OCI-LY7 (cell line): ENCODE measurements at regions not wholly inside any gene's neighbourhood (a gene's known extent, or its start where the extent isn't known, plus 50 kb on each side); places are given as distances from the start of the nearest gene placed in this dataset.

Experiments used
- BruUV-seq: library from RNA; stranded (reverse); fragments of 400-500 nt; replicated peaks from 2 replicates; lab custom pipeline; 2021; lab: Mats Ljungman, UMichigan
- CTCF ChIA-PET: fragments of 300-600 bp; sonication (Branson Sonifier 250); formaldehyde crosslinking; loops from one replicate; lab custom pipeline; 2022; ENCODE audit warnings: antibody characterized with exemption; ENCODE audit not compliant: unreplicated experiment; lab: Charles Lee
- POLR2A ChIA-PET: fragments of 300-600 bp; sonication (Branson Sonifier 250); formaldehyde crosslinking; loops from one replicate; lab custom pipeline; 2022; ENCODE audit warnings: antibody characterized with exemption; lab: Charles Lee
- DNase-seq: peaks from one replicate; pipeline ENCODE4 v3.0.0-alpha.2; 2015; ENCODE audit warnings: low spot score
- H2AFZ ChIP-seq: fragments of 200-600 bp; sonication (generic), shearing (Covaris generic); 2 replicates; pipeline ENCODE4 v1.6.1; 2014; ENCODE audit warnings: mild to moderate bottlenecking, antibody characterized with exemption, low read length, moderate library complexity
- H3K27ac ChIP-seq: fragments of 200-600 bp; sonication (generic); 2 replicates; pipeline ENCODE4 v1.5.1; 2014; ENCODE audit warnings: mixed run types, low read depth, mild to moderate bottlenecking, moderate library complexity, low read length, inconsistent platforms; ENCODE audit not compliant: poor library complexity, severe bottlenecking
- H3K36me3 ChIP-seq: fragments of 200-600 bp; sonication (generic); 2 replicates; pipeline ENCODE4 v1.6.1; 2014; ENCODE audit warnings: mild to moderate bottlenecking, antibody characterized with exemption, low read length, moderate library complexity, mixed read lengths; ENCODE audit not compliant: insufficient read depth
- H3K4me1 ChIP-seq: fragments of 200-600 bp; sonication (generic); 2 replicates; pipeline ENCODE4 v1.5.1; 2014; ENCODE audit warnings: mild to moderate bottlenecking, low read length; ENCODE audit not compliant: insufficient read depth, poor library complexity, severe bottlenecking
- H3K4me2 ChIP-seq: fragments of 200-600 bp; sonication (generic); 2 replicates; pipeline ENCODE4 v1.6.1; 2014; ENCODE audit warnings: mild to moderate bottlenecking, low read length
- H3K4me3 ChIP-seq: fragments of 200-600 bp; sonication (generic); 2 replicates; pipeline ENCODE4 v1.5.1; 2014; ENCODE audit warnings: mild to moderate bottlenecking, low read depth, low read length; ENCODE audit not compliant: poor library complexity, severe bottlenecking
- H3K79me2 ChIP-seq: fragments of 200-600 bp; sonication (generic); 2 replicates; pipeline ENCODE4 v1.6.1; 2016; ENCODE audit warnings: low read depth, mild to moderate bottlenecking, low read length, moderate library complexity, mixed read lengths; ENCODE audit not compliant: insufficient read depth
- H3K9me2 ChIP-seq: fragments of 200-600 bp; sonication (generic); 2 replicates; pipeline ENCODE4 v1.6.1; 2016; ENCODE audit warnings: mild to moderate bottlenecking, low read length, mixed read lengths; ENCODE audit not compliant: insufficient read depth
- H3K9me3 ChIP-seq: fragments of 200-600 bp; sonication (generic); 2 replicates; pipeline ENCODE4 v1.6.1; 2014; ENCODE audit warnings: mild to moderate bottlenecking, mixed run types, low read length, mixed read lengths
- H4K20me1 ChIP-seq: fragments of 200-600 bp; sonication (generic); 2 replicates; pipeline ENCODE4 v1.6.1; 2014; ENCODE audit warnings: mild to moderate bottlenecking, antibody characterized with exemption, low read length, moderate library complexity, mixed read lengths; ENCODE audit not compliant: insufficient read depth
- EZH2phosphoT487 ChIP-seq: fragments of 200-600 bp; sonication (generic); IDR thresholded peaks from 2 replicates; pipeline ENCODE4 v1.6.1; 2018; ENCODE audit warnings: low read depth, borderline replicate concordance, mild to moderate bottlenecking, mixed run types, antibody characterized with exemption, low read length, moderate library complexity, mixed read lengths
- intact Hi-C: fragments of 100-400 bp; cut with micrococcal nuclease; formaldehyde crosslinking; loops from one replicate; pipeline ENCODE4 v1.10.0; 2022; ENCODE audit not compliant: unreplicated experiment
- TF ChIP-seq, protein P1 (sequence below): fragments of 200-600 bp; sonication (generic); conservative IDR thresholded peaks from 2 replicates; pipeline ENCODE4 v1.5.1; 2014; ENCODE audit warnings: mild to moderate bottlenecking, antibody characterized with exemption, low read length, moderate library complexity, mixed read lengths

DNA sequence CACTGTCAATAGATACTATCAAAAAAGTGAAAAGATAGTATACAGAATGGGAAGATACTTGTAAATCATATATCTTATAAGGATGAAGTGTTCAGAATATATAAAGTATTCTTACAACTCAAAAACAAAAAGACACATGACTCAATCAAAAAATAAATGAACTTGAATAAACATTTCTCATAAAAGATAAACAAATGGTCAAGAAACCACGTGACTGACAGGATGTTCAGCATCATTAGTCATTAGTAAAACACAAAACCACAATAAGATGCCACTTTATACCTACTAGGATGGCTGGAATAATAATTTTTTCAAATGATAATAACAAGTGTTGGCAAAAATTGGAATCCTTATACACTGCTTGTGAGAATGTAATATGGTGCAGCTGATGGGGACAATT, 729.1 kb upstream of the HS3ST5 start:
- Histone ChIP-seq H3K79me2 (no peaks in the 10 kb centered on the region), H3K4me3 (no peak overlapping the region), H3K4me2 (no peak overlapping the region), H2AFZ (no peak overlapping the region), H4K20me1 (no peaks in the 10 kb centered on the region), H3K9me2 (no peaks in the 10 kb centered on the region; the same call in 1 of the 2 replicates), H3K9me3 (no peaks in the 10 kb centered on the region), H3K36me3 (no peaks in the 10 kb centered on the region), H3K4me1 (no peaks in the 10 kb centered on the region), H3K27ac (no peak overlapping the region)
- TF ChIP-seq EZH2phosphoT487 = no peak
- TF ChIP-seq, protein P1, sequence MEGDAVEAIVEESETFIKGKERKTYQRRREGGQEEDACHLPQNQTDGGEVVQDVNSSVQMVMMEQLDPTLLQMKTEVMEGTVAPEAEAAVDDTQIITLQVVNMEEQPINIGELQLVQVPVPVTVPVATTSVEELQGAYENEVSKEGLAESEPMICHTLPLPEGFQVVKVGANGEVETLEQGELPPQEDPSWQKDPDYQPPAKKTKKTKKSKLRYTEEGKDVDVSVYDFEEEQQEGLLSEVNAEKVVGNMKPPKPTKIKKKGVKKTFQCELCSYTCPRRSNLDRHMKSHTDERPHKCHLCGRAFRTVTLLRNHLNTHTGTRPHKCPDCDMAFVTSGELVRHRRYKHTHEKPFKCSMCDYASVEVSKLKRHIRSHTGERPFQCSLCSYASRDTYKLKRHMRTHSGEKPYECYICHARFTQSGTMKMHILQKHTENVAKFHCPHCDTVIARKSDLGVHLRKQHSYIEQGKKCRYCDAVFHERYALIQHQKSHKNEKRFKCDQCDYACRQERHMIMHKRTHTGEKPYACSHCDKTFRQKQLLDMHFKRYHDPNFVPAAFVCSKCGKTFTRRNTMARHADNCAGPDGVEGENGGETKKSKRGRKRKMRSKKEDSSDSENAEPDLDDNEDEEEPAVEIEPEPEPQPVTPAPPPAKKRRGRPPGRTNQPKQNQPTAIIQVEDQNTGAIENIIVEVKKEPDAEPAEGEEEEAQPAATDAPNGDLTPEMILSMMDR = no peak
- BruUV-seq = no TSS peak
- DNase-seq = no peak
- CTCF ChIA-PET = no interaction called here
- intact Hi-C loops = no loop called here
- POLR2A ChIA-PET = no interaction called here

DNA sequence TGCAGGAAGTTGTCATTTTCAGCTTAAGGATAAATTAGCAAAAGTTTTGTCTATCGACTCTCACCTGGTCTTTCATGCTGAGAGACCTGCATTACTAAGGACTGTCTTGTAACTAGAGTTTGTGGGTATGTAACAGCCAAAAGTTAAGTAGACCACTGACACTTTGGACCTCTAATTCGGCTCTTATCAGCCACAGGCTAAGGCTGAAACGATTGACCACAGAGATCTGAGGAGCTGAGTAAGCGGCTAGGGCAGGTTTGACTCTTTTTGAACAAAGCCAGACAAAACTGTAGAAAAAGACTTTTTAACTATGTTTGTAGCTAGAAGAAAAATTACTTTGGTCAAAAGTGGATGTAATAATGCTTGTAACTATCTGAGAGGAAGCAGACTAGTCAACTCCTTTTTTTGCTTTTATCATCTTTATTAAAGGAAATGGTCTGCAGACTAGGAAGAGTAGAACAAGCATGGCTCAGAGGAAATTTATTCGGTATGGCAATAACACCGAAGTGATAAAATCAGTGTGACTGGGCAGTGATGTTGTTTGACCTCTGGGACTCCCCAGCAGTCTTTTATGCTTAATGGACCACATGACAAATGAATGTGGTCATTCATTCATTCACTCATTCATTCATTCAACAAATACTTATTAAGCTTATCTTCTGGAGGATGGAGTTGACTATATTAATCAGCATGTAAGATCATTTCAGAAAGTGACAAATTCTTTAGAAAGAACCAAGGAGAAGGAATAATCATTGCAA, 725.0 kb upstream of the HS3ST5 start:
- H3K79me2 ChIP-seq = no peaks in the 10 kb centered on the region
- no peaks in the 10 kb centered on the region for H4K20me1 ChIP-seq
- H3K4me2 ChIP-seq = no peak overlapping the region
- no peak for DNase-seq
- ChIA-PET POLR2A (interaction anchor here (0.5 kb wide), 1 partner anchor 741 kb away, joined by 3 read pairs; no protein-coding TSS in a partner anchor), CTCF (no interaction called here)
- no peak for TF ChIP-seq EZH2phosphoT487
- TF ChIP-seq, protein P1 = no peak
- H3K36me3 ChIP-seq = no peaks in the 10 kb centered on the region
- no peaks in the 10 kb centered on the region for H3K4me1 ChIP-seq
- H3K4me3 ChIP-seq = no peak overlapping the region
- H3K9me3 ChIP-seq = no peaks in the 10 kb centered on the region
- intact Hi-C loops = no loop called here
- BruUV-seq = no TSS peak
- H2AFZ ChIP-seq = no peak overlapping the region
- no peak overlapping the region for H3K27ac ChIP-seq
- no peaks in the 10 kb centered on the region; the same call in 1 of the 2 replicates for H3K9me2 ChIP-seq

DNA sequence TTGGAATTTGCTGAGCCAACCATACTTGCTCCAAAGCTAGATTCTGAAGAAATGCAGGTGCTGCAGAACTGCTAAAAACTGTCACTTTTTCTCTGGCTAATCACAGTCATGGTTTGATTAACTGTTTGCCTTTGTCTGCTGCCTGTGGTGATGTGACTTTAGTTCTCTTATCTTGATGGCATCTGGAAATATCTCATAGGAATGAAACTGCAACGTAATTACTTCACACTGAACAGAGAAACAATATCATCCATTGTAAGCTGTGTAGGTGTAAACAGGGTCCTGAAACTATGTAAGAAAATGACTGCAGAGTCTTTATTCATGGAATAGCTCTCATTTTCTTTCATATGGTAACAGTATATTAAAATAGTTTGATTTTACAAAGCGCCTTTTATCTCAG, 721.9 kb upstream of the HS3ST5 start:
- intact Hi-C loops = no loop called here
- no peak for TF ChIP-seq EZH2phosphoT487
- TF ChIP-seq, protein P1 = no peak
- BruUV-seq = no TSS peak
- no peak overlapping the region for H3K4me2 ChIP-seq
- H3K36me3 ChIP-seq = no peaks in the 10 kb centered on the region
- POLR2A ChIA-PET = no interaction called here
- no peak for DNase-seq
- H3K79me2 ChIP-seq = no peaks in the 10 kb centered on the region
- H3K4me3 ChIP-seq = no peak overlapping the region
- no peak overlapping the region for H3K27ac ChIP-seq
- H3K9me2 ChIP-seq = no peaks in the 10 kb centered on the region; the same call in 1 of the 2 replicates
- CTCF ChIA-PET = no interaction called here
- H3K9me3 ChIP-seq = no peaks in the 10 kb centered on the region
- no peaks in the 10 kb centered on the region for H3K4me1 ChIP-seq
- no peaks in the 10 kb centered on the region for H4K20me1 ChIP-seq
- H2AFZ ChIP-seq = no peak overlapping the region
